ENCODE measurements at regions not wholly inside any gene's neighbourhood (a gene's known extent, or its start where the extent isn't known, plus 50 kb on each side); places are given as distances from the start of the nearest gene placed in this dataset.

DNA sequence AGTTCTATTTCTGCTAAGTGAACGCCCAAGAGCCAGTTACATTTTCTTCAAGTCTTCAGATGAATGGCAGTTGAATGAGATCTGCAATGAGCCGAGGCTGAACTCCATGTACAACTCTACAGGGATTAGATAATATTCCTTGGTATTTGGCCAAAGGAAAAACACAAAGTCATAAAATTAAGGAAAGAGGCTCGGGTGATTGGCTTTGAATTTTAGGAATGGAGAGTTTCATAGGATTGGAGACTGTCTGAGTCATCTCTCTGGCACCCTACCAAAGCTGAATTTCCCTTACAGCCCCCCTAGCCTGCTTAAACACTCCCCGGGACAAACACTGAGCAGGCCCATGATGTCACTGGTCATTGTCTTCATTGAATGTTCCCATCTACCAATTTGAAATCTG is 188.0 kb upstream of the C1QTNF7 start:
- 51 to 58% (median 55%) methylated on average over 4 of the region's 4 CpGs for WGBS, 5 donors

DNA sequence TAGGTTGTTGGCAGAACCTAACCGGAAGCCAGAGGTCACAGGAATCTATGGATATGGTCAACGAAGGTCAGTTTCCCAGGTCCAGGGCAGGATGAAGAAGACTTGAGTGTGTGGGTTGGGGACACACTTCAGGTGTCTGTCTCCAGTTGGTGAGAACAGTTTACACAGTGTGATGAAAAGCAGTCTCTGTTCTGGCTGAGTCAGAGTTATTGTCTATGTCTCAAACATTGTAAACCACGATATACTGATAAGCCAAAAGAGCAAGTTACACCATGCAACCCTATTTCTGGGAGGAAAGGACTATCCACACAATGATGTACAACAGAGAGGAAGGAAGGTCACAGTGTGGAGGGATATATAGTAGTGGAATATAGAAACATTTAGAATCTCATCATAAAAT is 187.1 kb upstream of the C1QTNF7 start:
- 62 to 69% (median 65%) methylated on average over 3 of the region's 3 CpGs for WGBS, 5 donors
- TF ChIP-seq POLR2AphosphoS5 (IDR thresholded peaks at IDR 0.05): no peak
- TF ChIP-seq EP300 (IDR thresholded peaks at IDR 0.05): no peak
- TF ChIP-seq POLR2A (IDR thresholded peaks at IDR 0.05): no peak
- no peak for TF ChIP-seq CTCF (IDR thresholded peaks at IDR 0.05)
- no peaks in the 10 kb centered on the region for H3K36me3 ChIP-seq
- H3K4me1 ChIP-seq: peaks cover 0 to 21% (median 6%) of the 10 kb centered on the region in 4 donors
- H3K27ac ChIP-seq: no peak overlapping the region
- no peak overlapping the region for H3K4me3 ChIP-seq
- intact Hi-C loops (cut with DNase I; ENCODE audit: low total_unique reads): no loop called here
- H3K27me3 ChIP-seq: no peaks in the 10 kb centered on the region
- H3K9me3 ChIP-seq: no peaks in the 10 kb centered on the region
- DNase-seq: no peak

More for the DNA sequence above, 188.0 kb upstream of the C1QTNF7 start:
- H3K4me1 ChIP-seq: peaks cover 0 to 25% (median 6%) of the 10 kb centered on the region in 4 donors
- no peak for TF ChIP-seq CTCF (IDR thresholded peaks at IDR 0.05)
- TF ChIP-seq POLR2A (IDR thresholded peaks at IDR 0.05): no peak
- no peak for TF ChIP-seq POLR2AphosphoS5 (IDR thresholded peaks at IDR 0.05)
- TF ChIP-seq EP300 (IDR thresholded peaks at IDR 0.05): no peak
- H3K36me3 ChIP-seq: no peaks in the 10 kb centered on the region
- H3K27ac ChIP-seq: no peak overlapping the region
- no peak overlapping the region for H3K4me3 ChIP-seq
- DNase-seq: peak in 1 of 2 donors; percentile 76
- intact Hi-C loops (cut with DNase I; ENCODE audit: low total_unique reads): loop anchor here (5.0 kb wide), 1 partner anchor 217 kb away; no protein-coding TSS in a partner anchor
- no peaks in the 10 kb centered on the region for H3K27me3 ChIP-seq
- H3K9me3 ChIP-seq: no peaks in the 10 kb centered on the region

DNA sequence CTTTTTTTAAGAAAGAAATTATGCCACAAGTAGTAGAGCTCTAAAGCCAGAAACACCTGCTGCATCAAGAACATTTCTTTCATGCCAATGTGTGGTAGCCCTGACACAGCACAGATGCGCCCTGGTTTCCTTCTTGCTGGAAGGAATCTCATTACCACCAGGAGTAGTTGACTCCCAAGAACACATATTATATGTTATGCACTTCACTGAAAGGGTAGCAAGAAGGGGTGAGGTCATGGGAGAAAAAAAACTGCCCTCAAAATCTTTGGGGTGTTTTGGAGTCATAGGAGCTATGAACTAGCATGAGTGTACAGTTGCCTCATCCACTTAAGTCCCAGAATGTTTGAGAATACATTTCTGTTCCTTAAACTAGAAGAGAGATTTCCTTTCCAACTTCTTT is 185.8 kb upstream of the C1QTNF7 start:
- Histone ChIP-seq H3K27me3 (no peaks in the 10 kb centered on the region), H3K9me3 (no peaks in the 10 kb centered on the region), H3K27ac (no peak overlapping the region), H3K4me1 (peaks cover 0 to 21% (median 6%) of the 10 kb centered on the region in 4 donors), H3K36me3 (no peaks in the 10 kb centered on the region), H3K4me3 (no peak overlapping the region)
- TF ChIP-seq POLR2A (IDR thresholded peaks at IDR 0.05) (no peak), CTCF (IDR thresholded peaks at IDR 0.05) (no peak), EP300 (IDR thresholded peaks at IDR 0.05) (no peak), POLR2AphosphoS5 (IDR thresholded peaks at IDR 0.05) (no peak)
- DNase-seq: no peak
- intact Hi-C loops (cut with DNase I; ENCODE audit: low total_unique reads): no loop called here
- 79 to 97% (median 94%) methylated on average over 1 of the region's 1 CpG for WGBS, 5 donors

GRCh38 chr4:15244354-15244753 is 183.5 kb upstream of the C1QTNF7 start:
- H3K4me1 ChIP-seq: peaks cover 0 to 9% (median under 1%) of the 10 kb centered on the region in 4 donors
- intact Hi-C loops (cut with DNase I; ENCODE audit: low total_unique reads): no loop called here
- no peaks in the 10 kb centered on the region for H3K27me3 ChIP-seq
- no peak overlapping the region for H3K27ac ChIP-seq
- no peaks in the 10 kb centered on the region for H3K9me3 ChIP-seq
- H3K36me3 ChIP-seq: no peaks in the 10 kb centered on the region
- no peak for TF ChIP-seq EP300 (IDR thresholded peaks at IDR 0.05)
- no peak for TF ChIP-seq CTCF (IDR thresholded peaks at IDR 0.05)
- TF ChIP-seq POLR2A (IDR thresholded peaks at IDR 0.05): no peak
- TF ChIP-seq POLR2AphosphoS5 (IDR thresholded peaks at IDR 0.05): no peak
- no peak for DNase-seq
- WGBS, 5 donors: 89 to 100% (median 91%) methylated on average over 2 of the region's 2 CpGs
- H3K4me3 ChIP-seq: no peak overlapping the region
